ENCODE measurements at regions not wholly inside any gene's neighbourhood (a gene's known extent, or its start where the extent isn't known, plus 50 kb on each side); places are given as distances from the start of the nearest gene placed in this dataset.

GRCh38 chr5:19179571-19179970 is 808.4 kb downstream of the CDH18 start:
- Histone ChIP-seq H3K4me1 (ENCODE audit: control insufficient read depth in 1 of 2, extremely low read depth in 1 of 2, insufficient read depth in 2 of 2, low read length in 2 of 2) (no peaks in the 10 kb centered on the region), H3K27me3 (replicated peaks in 1 of 2; ENCODE audit: control insufficient read depth in 2 of 2, extremely low read depth in 1 of 2, insufficient read depth in 2 of 2, low read length in 1 of 2) (no peaks in the 10 kb centered on the region), H3K9me3 (peaks cover 2% of the 10 kb centered on the region), H3K36me3 (ENCODE audit: control insufficient read depth in 2 of 2, extremely low read depth in 1 of 2, insufficient read depth in 1 of 2, low read length in 1 of 2) (no peaks in the 10 kb centered on the region), H3K4me3 (ENCODE audit: control insufficient read depth in 1 of 2, extremely low read depth in 1 of 2, low read length in 1 of 2) (no peak overlapping the region), H3K27ac (ENCODE audit: low read length) (no peak overlapping the region)
- peaks cover 0 to 3% (median 0%) of the 10 kb centered on the region in 3 donors for H3K9me3 Mint-ChIP-seq
- ChIA-PET POLR2A (interaction anchor here in 1 of 2 donors (0.7 kb wide), 1 partner anchor 220 kb away, joined by 3 read pairs; no protein-coding TSS in a partner anchor), CTCF (no interaction called here)
- no peaks in the 10 kb centered on the region for H3K27me3 Mint-ChIP-seq
- ATAC-seq (replicated peaks in 1 of 4) (no peak), DNase-seq (no peak)
- H3K4me3 Mint-ChIP-seq, result no peak overlapping the region
- no peaks in the 10 kb centered on the region for H3K4me1 Mint-ChIP-seq
- no peaks in the 10 kb centered on the region for H3K36me3 Mint-ChIP-seq
- no CpG with 5 or more reads among the region's 1 CpG for WGBS (ENCODE audit: insufficient coverage)
- H3K27ac Mint-ChIP-seq, result no peak overlapping the region

GRCh38 chr5:19189176-19189575 is 798.8 kb downstream of the CDH18 start:
- Histone ChIP-seq H3K4me3 (ENCODE audit: control insufficient read depth in 1 of 2, extremely low read depth in 1 of 2, low read length in 1 of 2) (no peak overlapping the region), H3K4me1 (ENCODE audit: control insufficient read depth in 1 of 2, extremely low read depth in 1 of 2, insufficient read depth in 2 of 2, low read length in 2 of 2) (no peaks in the 10 kb centered on the region), H3K27me3 (replicated peaks in 1 of 2; ENCODE audit: control insufficient read depth in 2 of 2, extremely low read depth in 1 of 2, insufficient read depth in 2 of 2, low read length in 1 of 2) (no peaks in the 10 kb centered on the region), H3K9me3 (no peaks in the 10 kb centered on the region), H3K27ac (ENCODE audit: low read length) (no peak overlapping the region), H3K36me3 (ENCODE audit: control insufficient read depth in 2 of 2, extremely low read depth in 1 of 2, insufficient read depth in 1 of 2, low read length in 1 of 2) (no peaks in the 10 kb centered on the region)
- ATAC-seq (replicated peaks in 1 of 4), result no peak
- Mint-ChIP-seq H3K4me3 (no peak overlapping the region), H3K36me3 (no peaks in the 10 kb centered on the region), H3K27me3 (no peaks in the 10 kb centered on the region), H3K27ac (no peak overlapping the region), H3K9me3 (peaks cover 12 to 35% (median 18%) of the 10 kb centered on the region in 3 donors), H3K4me1 (no peaks in the 10 kb centered on the region)
- no CpG with 5 or more reads among the region's 2 CpGs for WGBS (ENCODE audit: insufficient coverage)
- DNase-seq, result no peak
- POLR2A ChIA-PET, result no interaction called here
- CTCF ChIA-PET, result no interaction called here

- no peak for ATAC-seq (replicated peaks in 1 of 4)
These were observed 794.4 kb downstream of the CDH18 start for GRCh38 chr5:19193631-19194030.

GRCh38 chr5:19196631-19197030 is 791.4 kb downstream of the CDH18 start:
- Histone ChIP-seq H3K36me3 (ENCODE audit: control insufficient read depth in 2 of 2, extremely low read depth in 1 of 2, insufficient read depth in 1 of 2, low read length in 1 of 2) (no peaks in the 10 kb centered on the region), H3K4me3 (ENCODE audit: control insufficient read depth in 1 of 2, extremely low read depth in 1 of 2, low read length in 1 of 2) (no peak overlapping the region), H3K9me3 (no peaks in the 10 kb centered on the region), H3K27me3 (replicated peaks in 1 of 2; ENCODE audit: control insufficient read depth in 2 of 2, extremely low read depth in 1 of 2, insufficient read depth in 2 of 2, low read length in 1 of 2) (no peaks in the 10 kb centered on the region), H3K4me1 (ENCODE audit: control insufficient read depth in 1 of 2, extremely low read depth in 1 of 2, insufficient read depth in 2 of 2, low read length in 2 of 2) (no peaks in the 10 kb centered on the region), H3K27ac (ENCODE audit: low read length) (no peak overlapping the region)
- no peak for ATAC-seq (replicated peaks in 1 of 4)
- no peaks in the 10 kb centered on the region for H3K36me3 Mint-ChIP-seq
- no peak overlapping the region for H3K27ac Mint-ChIP-seq
- H3K4me3 Mint-ChIP-seq, result no peak overlapping the region
- no peaks in the 10 kb centered on the region for H3K4me1 Mint-ChIP-seq
- POLR2A ChIA-PET, result no interaction called here
- H3K27me3 Mint-ChIP-seq, result no peaks in the 10 kb centered on the region
- H3K9me3 Mint-ChIP-seq, result peaks cover 3 to 8% (median 7%) of the 10 kb centered on the region in 3 donors
- CTCF ChIA-PET, result no interaction called here
- DNase-seq, result no peak

More at GRCh38 chr5:19193631-19194030, 794.4 kb downstream of the CDH18 start:
- DNase-seq, result no peak
- Histone ChIP-seq H3K36me3 (ENCODE audit: control insufficient read depth in 2 of 2, extremely low read depth in 1 of 2, insufficient read depth in 1 of 2, low read length in 1 of 2) (no peaks in the 10 kb centered on the region), H3K4me1 (ENCODE audit: control insufficient read depth in 1 of 2, extremely low read depth in 1 of 2, insufficient read depth in 2 of 2, low read length in 2 of 2) (no peaks in the 10 kb centered on the region), H3K27me3 (replicated peaks in 1 of 2; ENCODE audit: control insufficient read depth in 2 of 2, extremely low read depth in 1 of 2, insufficient read depth in 2 of 2, low read length in 1 of 2) (no peaks in the 10 kb centered on the region), H3K9me3 (no peaks in the 10 kb centered on the region), H3K27ac (ENCODE audit: low read length) (no peak overlapping the region), H3K4me3 (ENCODE audit: control insufficient read depth in 1 of 2, extremely low read depth in 1 of 2, low read length in 1 of 2) (no peak overlapping the region)
- Mint-ChIP-seq H3K27ac (no peak overlapping the region), H3K27me3 (no peaks in the 10 kb centered on the region), H3K9me3 (peaks cover 9 to 19% (median 18%) of the 10 kb centered on the region in 3 donors), H3K4me1 (no peaks in the 10 kb centered on the region), H3K36me3 (no peaks in the 10 kb centered on the region), H3K4me3 (no peak overlapping the region)
- ChIA-PET POLR2A (no interaction called here), CTCF (no interaction called here)
- no CpG with 5 or more reads among the region's 2 CpGs for WGBS (ENCODE audit: insufficient coverage)

GRCh38 chr5:19200251-19200650 is 787.7 kb downstream of the CDH18 start:
- Histone ChIP-seq H3K4me1 (ENCODE audit: control insufficient read depth in 1 of 2, extremely low read depth in 1 of 2, insufficient read depth in 2 of 2, low read length in 2 of 2) (no peaks in the 10 kb centered on the region), H3K27ac (ENCODE audit: low read length) (no peak overlapping the region), H3K27me3 (replicated peaks in 1 of 2; ENCODE audit: control insufficient read depth in 2 of 2, extremely low read depth in 1 of 2, insufficient read depth in 2 of 2, low read length in 1 of 2) (no peaks in the 10 kb centered on the region), H3K9me3 (no peaks in the 10 kb centered on the region), H3K36me3 (ENCODE audit: control insufficient read depth in 2 of 2, extremely low read depth in 1 of 2, insufficient read depth in 1 of 2, low read length in 1 of 2) (no peaks in the 10 kb centered on the region), H3K4me3 (ENCODE audit: control insufficient read depth in 1 of 2, extremely low read depth in 1 of 2, low read length in 1 of 2) (no peak overlapping the region)
- DNase-seq, result no peak
- H3K27me3 Mint-ChIP-seq, result no peaks in the 10 kb centered on the region
- ChIA-PET POLR2A (no interaction called here), CTCF (no interaction called here)
- WGBS (ENCODE audit: insufficient coverage), result 87% methylated on average over 6 of the region's 6 CpGs
- H3K9me3 Mint-ChIP-seq, result peaks cover 0 to 9% (median 6%) of the 10 kb centered on the region in 3 donors
- no peaks in the 10 kb centered on the region for H3K4me1 Mint-ChIP-seq
- no peak for ATAC-seq (replicated peaks in 1 of 4)
- H3K36me3 Mint-ChIP-seq, result no peaks in the 10 kb centered on the region
- H3K4me3 Mint-ChIP-seq, result no peak overlapping the region
- H3K27ac Mint-ChIP-seq, result no peak overlapping the region

GRCh38 chr5:19208397-19208796 is 779.6 kb downstream of the CDH18 start:
- Histone ChIP-seq H3K4me3 (ENCODE audit: control insufficient read depth in 1 of 2, extremely low read depth in 1 of 2, low read length in 1 of 2) (no peak overlapping the region), H3K27me3 (replicated peaks in 1 of 2; ENCODE audit: control insufficient read depth in 2 of 2, extremely low read depth in 1 of 2, insufficient read depth in 2 of 2, low read length in 1 of 2) (no peaks in the 10 kb centered on the region), H3K27ac (ENCODE audit: low read length) (no peak overlapping the region), H3K36me3 (ENCODE audit: control insufficient read depth in 2 of 2, extremely low read depth in 1 of 2, insufficient read depth in 1 of 2, low read length in 1 of 2) (no peaks in the 10 kb centered on the region), H3K4me1 (ENCODE audit: control insufficient read depth in 1 of 2, extremely low read depth in 1 of 2, insufficient read depth in 2 of 2, low read length in 2 of 2) (no peaks in the 10 kb centered on the region), H3K9me3 (no peaks in the 10 kb centered on the region)
- ChIA-PET POLR2A (no interaction called here), CTCF (interaction anchor here in 1 of 2 donors (0.5 kb wide), 1 partner anchor 545 kb away, joined by 3 read pairs; no protein-coding TSS in a partner anchor)
- WGBS (ENCODE audit: insufficient coverage), result 84% methylated on average over 4 of the region's 4 CpGs
- DNase-seq (no peak), ATAC-seq (replicated peaks in 1 of 4) (no peak)
- Mint-ChIP-seq H3K27ac (no peak overlapping the region), H3K4me3 (no peak overlapping the region), H3K4me1 (no peaks in the 10 kb centered on the region), H3K27me3 (no peaks in the 10 kb centered on the region), H3K9me3 (peaks cover 10 to 23% (median 20%) of the 10 kb centered on the region in 3 donors), H3K36me3 (no peaks in the 10 kb centered on the region)

- H3K4me3 ChIP-seq (ENCODE audit: control insufficient read depth in 1 of 2, extremely low read depth in 1 of 2, low read length in 1 of 2), result no peak overlapping the region
- H3K27ac Mint-ChIP-seq, result no peak overlapping the region
- no peaks in the 10 kb centered on the region for H3K27me3 ChIP-seq (replicated peaks in 1 of 2; ENCODE audit: control insufficient read depth in 2 of 2, extremely low read depth in 1 of 2, insufficient read depth in 2 of 2, low read length in 1 of 2)
- H3K36me3 Mint-ChIP-seq, result no peaks in the 10 kb centered on the region
- no peaks in the 10 kb centered on the region for H3K9me3 ChIP-seq
- H3K36me3 ChIP-seq (ENCODE audit: control insufficient read depth in 2 of 2, extremely low read depth in 1 of 2, insufficient read depth in 1 of 2, low read length in 1 of 2), result no peaks in the 10 kb centered on the region
- no peaks in the 10 kb centered on the region for H3K27me3 Mint-ChIP-seq
- H3K9me3 Mint-ChIP-seq, result peaks cover 15 to 22% (median 20%) of the 10 kb centered on the region in 3 donors
- WGBS (ENCODE audit: insufficient coverage), result no CpG with 5 or more reads among the region's 1 CpG
- H3K27ac ChIP-seq (ENCODE audit: low read length), result no peak overlapping the region
- H3K4me3 Mint-ChIP-seq, result no peak overlapping the region
- ChIA-PET POLR2A (no interaction called here), CTCF (no interaction called here)
- DNase-seq, result no peak
- H3K4me1 Mint-ChIP-seq, result no peaks in the 10 kb centered on the region
- no peaks in the 10 kb centered on the region for H3K4me1 ChIP-seq (ENCODE audit: control insufficient read depth in 1 of 2, extremely low read depth in 1 of 2, insufficient read depth in 2 of 2, low read length in 2 of 2)
- no peak for ATAC-seq (replicated peaks in 1 of 4)
These were observed 777.1 kb downstream of the CDH18 start for GRCh38 chr5:19210886-19211285.

Data from T-cell (primary cell).